Activated T-cell treated with anti-CD3 and anti-CD28 coated beads, Interleukin-2, amount 50 U/mL, for 72 hours (primary cell): ENCODE measurements at regions not wholly inside any gene's neighbourhood (a gene's known extent, or its start where the extent isn't known, plus 50 kb on each side); places are given as distances from the start of the nearest gene placed in this dataset.

ENCODE experiments used
- ATAC-seq, 2 donors: fragments of 150-1000 bp; cut with Tn5 transposase; replicated peaks in 1 of 2; 2 replicates each; pipeline ENCODE4 v1.10.0; 2021; ENCODE audit warnings: moderate library complexity in 2 of 2, mild to moderate bottlenecking in 1 of 2
- DNase-seq, 2 donors: peaks; one replicate each; pipeline ENCODE4 v3.0.0; 2021 to 2022; ENCODE audit warnings: mixed read lengths in 1 of 2
- H3K27ac Mint-ChIP-seq: one replicate; pipeline ENCODE4 v1.8.0; 2022; ENCODE audit warnings: mild to moderate bottlenecking, moderate library complexity, mixed read lengths
- H3K27me3 Mint-ChIP-seq: one replicate; pipeline ENCODE4 v1.8.0; 2022; ENCODE audit warnings: low read depth, mixed read lengths
- H3K36me3 Mint-ChIP-seq, 2 donors: one replicate each; pipeline ENCODE4 v1.8.0; 2022; ENCODE audit warnings: mixed read lengths in 2 of 2, mild to moderate bottlenecking in 1 of 2; ENCODE audit not compliant: insufficient read depth in 2 of 2
- H3K4me1 Mint-ChIP-seq: one replicate; pipeline ENCODE4 v1.8.0; 2022; ENCODE audit warnings: low read depth, mixed read lengths
- H3K4me3 Mint-ChIP-seq, 2 donors: one replicate each; pipeline ENCODE4 v1.8.0; 2022; ENCODE audit warnings: mild to moderate bottlenecking in 2 of 2, mixed read lengths in 2 of 2, moderate library complexity in 2 of 2
- H3K9me3 Mint-ChIP-seq, 2 donors: one replicate each; pipeline ENCODE4 v1.8.0; 2022; ENCODE audit warnings: mixed read lengths in 2 of 2

DNA sequence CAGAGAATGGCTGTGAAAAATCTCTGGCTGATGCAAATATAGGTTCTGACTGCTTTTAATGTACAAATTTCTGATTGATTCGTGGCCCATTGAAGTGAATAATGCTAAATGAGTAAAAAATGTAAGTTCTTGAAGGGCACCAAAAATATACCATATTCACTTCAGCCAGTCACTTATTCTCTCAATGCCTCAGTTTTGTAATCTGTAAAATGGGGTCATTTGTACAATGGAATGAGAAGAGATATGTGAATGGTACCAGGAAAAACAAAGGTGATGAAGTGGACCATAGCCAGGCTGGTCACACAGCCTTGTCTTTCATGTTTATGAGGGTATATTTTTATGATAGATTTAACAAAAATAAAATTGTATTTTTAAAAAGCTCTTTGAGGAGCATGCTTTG lies 441.2 kb upstream of the NR3C2 start:
- no peaks in the 10 kb centered on the region for H3K4me1 Mint-ChIP-seq

DNA sequence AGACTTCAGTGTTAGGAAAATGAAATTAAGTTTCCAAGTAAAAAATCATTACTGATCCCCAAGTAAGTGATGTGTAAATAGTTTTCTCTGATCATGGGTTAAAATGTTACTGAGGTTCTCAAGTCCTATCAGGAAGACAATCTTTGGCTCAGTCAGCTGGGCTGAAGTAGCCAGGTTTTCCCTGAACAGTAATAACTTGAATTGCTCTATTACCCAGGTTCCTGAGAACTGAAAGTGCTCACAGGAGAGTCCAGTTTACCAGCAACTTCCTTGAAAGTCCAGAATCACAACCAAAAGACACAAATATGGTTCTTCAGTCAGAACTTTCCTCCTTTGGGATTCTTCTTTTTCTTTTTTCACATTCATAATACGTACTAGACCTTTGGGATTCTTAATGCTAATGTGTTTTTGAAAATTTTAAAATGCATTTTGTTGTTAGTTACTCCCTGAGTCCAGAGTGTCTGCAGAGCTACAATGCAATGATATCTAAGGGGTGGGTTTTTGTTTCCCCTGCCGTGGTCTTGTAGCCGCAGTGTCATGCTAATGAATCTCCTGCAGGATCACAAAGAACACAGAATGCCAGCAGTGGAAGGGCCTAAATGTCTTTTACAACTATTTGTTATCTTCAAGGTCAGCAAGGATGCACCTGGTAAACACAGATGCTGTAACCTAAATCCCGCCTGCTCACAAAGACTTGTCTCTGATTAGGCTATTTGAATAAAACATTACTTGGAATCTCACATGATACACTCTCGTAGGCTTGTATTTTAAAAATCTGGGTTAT lies 439.8 kb upstream of the NR3C2 start:
- no peak for ATAC-seq
- Mint-ChIP-seq H3K27ac (no peak overlapping the region), H3K4me1 (no peaks in the 10 kb centered on the region)

More for the DNA sequence above, 441.2 kb upstream of the NR3C2 start:
- DNase-seq: no peak
- H3K27me3 Mint-ChIP-seq: peaks cover 10% of the 10 kb centered on the region
- H3K36me3 Mint-ChIP-seq: no peaks in the 10 kb centered on the region
- peaks cover 1 to 4% of the 10 kb centered on the region in 2 donors for H3K9me3 Mint-ChIP-seq
- no peak for ATAC-seq
- no peak overlapping the region for H3K4me3 Mint-ChIP-seq
- no peak overlapping the region for H3K27ac Mint-ChIP-seq

DNA sequence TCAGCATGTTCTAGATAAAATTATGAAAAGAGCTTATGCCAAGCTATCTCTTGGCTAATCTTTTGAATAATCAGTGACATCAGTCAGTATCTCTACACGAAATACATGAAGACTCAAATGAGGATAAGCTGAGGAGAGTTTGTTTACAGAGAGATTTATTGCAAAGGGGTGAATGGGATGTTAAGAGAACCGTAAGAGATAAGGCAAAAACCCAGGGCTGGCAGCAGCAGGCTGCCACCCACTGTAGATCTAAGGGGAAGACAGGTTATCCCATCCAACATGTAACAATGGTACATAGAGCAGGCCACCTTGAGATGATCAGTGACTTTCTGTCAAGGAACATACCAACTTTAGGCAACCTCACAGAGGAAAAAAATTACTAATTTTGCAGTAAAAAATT lies 432.1 kb upstream of the NR3C2 start:
- DNase-seq (no peak), ATAC-seq (no peak)
- Mint-ChIP-seq H3K36me3 (no peaks in the 10 kb centered on the region), H3K27me3 (no peaks in the 10 kb centered on the region), H3K27ac (no peak overlapping the region), H3K4me1 (no peaks in the 10 kb centered on the region), H3K9me3 (peaks cover 0 to 2% of the 10 kb centered on the region in 2 donors), H3K4me3 (no peak overlapping the region)

More for the DNA sequence above, 439.8 kb upstream of the NR3C2 start:
- Mint-ChIP-seq H3K36me3 (no peaks in the 10 kb centered on the region), H3K27me3 (peaks cover 10% of the 10 kb centered on the region), H3K9me3 (peaks cover 0 to 4% of the 10 kb centered on the region in 2 donors), H3K4me3 (no peak overlapping the region)
- DNase-seq: no peak

DNA sequence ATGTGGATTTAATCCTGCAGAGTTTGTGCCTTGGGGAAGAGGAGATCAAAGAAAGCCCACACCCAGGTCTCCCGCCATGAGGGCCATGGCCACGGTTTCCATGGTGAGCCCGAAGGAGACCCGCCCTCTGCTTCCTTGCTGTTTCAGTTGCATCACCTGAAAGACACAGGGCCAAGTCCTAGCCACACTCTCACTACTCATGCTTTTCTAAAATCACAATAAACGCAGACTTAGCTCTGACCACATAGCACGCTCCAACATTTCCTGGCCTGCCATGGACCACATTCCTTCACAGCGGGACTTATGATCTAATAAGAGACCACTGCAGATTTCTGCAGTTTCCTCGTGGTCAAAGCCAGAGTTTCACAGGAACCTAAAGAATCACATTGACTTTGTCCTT lies 426.0 kb upstream of the NR3C2 start:
- no peaks in the 10 kb centered on the region for H3K36me3 Mint-ChIP-seq
- H3K4me1 Mint-ChIP-seq: no peaks in the 10 kb centered on the region
- DNase-seq: no peak
- no peak overlapping the region for H3K27ac Mint-ChIP-seq
- no peak for ATAC-seq
- H3K27me3 Mint-ChIP-seq: no peaks in the 10 kb centered on the region
- peaks cover 0 to 2% of the 10 kb centered on the region in 2 donors for H3K9me3 Mint-ChIP-seq
- H3K4me3 Mint-ChIP-seq: no peak overlapping the region

DNA sequence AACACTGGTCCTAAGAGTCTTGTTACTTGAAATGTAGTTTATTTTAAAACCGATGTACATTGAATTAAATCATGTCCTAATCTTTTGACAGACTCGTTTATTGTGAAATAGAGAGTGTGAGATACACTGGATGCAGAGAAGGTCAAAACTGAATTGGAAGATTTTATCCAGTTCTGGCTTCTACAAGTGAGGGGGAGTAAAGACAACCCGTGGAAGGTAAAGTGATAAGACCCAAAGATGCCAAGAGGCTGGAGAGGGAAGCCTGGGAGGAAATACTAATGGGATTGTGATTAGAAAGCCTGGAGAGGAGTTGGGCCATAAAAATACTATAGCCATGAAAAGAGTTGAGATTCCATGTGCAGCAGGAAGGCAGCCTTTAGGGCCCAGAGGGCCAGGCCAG lies 424.5 kb upstream of the NR3C2 start:
- no peaks in the 10 kb centered on the region for H3K36me3 Mint-ChIP-seq
- no peaks in the 10 kb centered on the region for H3K4me1 Mint-ChIP-seq
- no peak overlapping the region for H3K4me3 Mint-ChIP-seq
- no peak overlapping the region for H3K27ac Mint-ChIP-seq
- H3K9me3 Mint-ChIP-seq: peaks cover 0 to 2% of the 10 kb centered on the region in 2 donors
- no peaks in the 10 kb centered on the region for H3K27me3 Mint-ChIP-seq
- no peak for ATAC-seq
- DNase-seq: no peak

DNA sequence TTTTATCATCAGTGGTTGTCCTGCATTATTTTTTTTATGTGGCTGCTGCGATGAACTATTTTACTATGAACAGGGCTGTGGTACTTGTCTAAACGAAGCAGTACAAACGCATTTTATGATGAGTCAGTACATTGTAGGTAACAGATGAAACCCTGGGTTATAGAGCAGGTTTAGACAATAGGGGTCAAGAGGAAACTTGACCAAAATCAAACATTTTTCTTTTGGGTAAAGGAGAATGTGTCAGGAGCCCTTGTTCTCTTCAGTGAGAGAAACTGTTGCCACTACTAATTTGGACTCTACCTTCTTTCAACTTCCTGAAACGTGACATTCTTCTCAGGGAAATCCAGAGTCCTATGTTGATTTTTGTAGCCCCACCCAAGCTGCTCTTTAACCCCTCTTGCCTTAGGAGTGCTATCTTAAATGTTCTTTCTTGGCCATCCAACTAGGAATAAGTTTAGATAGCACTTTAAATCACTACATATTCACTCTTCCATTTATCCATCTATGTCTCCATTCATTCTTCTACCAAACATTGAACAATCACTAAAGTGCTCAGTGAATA lies 415.8 kb upstream of the NR3C2 start:
- ATAC-seq (no peak), DNase-seq (no peak)
- H3K4me1 Mint-ChIP-seq: no peaks in the 10 kb centered on the region
- H3K9me3 Mint-ChIP-seq: peaks cover 4 to 9% of the 10 kb centered on the region in 2 donors
- no peak overlapping the region for H3K4me3 Mint-ChIP-seq
- H3K27ac Mint-ChIP-seq: no peak overlapping the region
- peaks cover 0 to 2% of the 10 kb centered on the region in 2 donors for H3K36me3 Mint-ChIP-seq
- no peaks in the 10 kb centered on the region for H3K27me3 Mint-ChIP-seq

DNA sequence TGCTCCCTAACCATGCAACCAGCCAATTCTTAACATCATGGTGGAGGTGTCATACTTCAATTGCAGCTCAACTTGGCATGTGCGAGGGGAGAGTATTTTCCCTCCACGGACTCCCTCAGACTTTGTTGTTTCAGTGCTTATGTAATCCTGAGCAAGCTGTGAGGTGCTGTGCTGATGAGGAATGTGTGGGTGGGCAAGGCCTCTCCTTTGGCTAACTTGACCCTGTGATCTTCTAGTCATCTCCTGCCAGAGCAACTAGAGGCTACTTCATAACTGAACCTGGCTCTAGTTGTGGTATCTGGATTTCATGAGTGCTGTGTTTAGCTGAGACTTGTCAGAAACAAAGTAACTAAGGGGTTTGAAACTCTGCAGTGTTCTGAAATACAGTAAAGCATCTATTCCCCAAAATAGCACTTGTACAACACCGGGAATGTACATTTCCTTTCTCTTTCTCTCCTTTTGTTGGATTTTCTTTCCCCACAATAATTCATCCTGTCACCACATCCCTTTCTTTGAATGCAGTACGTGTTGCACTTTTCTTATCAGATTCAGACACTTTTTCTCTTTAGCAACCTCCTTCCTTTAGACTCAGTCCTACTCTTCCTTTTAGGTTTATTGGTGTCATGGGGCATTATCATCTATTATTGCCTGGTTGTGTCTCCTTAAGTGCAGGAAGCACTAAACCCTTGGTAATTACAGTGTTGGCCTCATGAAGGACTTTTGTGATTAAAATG lies 415.2 kb upstream of the NR3C2 start:
- ATAC-seq (no peak), DNase-seq (no peak)
- H3K36me3 Mint-ChIP-seq: peaks cover 0 to 2% of the 10 kb centered on the region in 2 donors
- H3K27ac Mint-ChIP-seq: no peak overlapping the region
- H3K9me3 Mint-ChIP-seq: peaks cover 4 to 9% of the 10 kb centered on the region in 2 donors
- H3K27me3 Mint-ChIP-seq: no peaks in the 10 kb centered on the region
- H3K4me1 Mint-ChIP-seq: no peaks in the 10 kb centered on the region
- H3K4me3 Mint-ChIP-seq: no peak overlapping the region

DNA sequence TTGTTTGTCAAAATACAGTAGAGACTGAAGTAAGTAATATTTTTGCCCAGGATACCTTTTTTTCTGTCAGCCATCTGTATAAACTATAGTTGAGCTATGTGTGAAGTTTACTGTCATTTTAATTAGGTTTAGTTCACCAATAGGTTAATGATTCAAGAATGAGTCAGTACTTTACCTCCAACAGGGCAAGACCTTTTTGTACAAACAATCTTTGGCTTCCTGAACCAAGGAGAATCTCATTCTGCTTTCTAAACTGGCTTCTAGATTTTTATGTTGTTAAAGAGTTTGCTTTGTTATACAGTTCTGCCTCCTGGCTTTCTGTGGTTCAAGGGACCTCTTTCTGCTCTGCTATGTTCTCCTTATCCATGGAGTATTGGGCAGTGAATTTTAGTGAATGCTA lies 412.0 kb upstream of the NR3C2 start:
- no peak for ATAC-seq
- H3K4me3 Mint-ChIP-seq: no peak overlapping the region
- no peaks in the 10 kb centered on the region for H3K36me3 Mint-ChIP-seq
- no peaks in the 10 kb centered on the region for H3K27me3 Mint-ChIP-seq
- DNase-seq: no peak
- no peak overlapping the region for H3K27ac Mint-ChIP-seq
- H3K9me3 Mint-ChIP-seq: peaks cover 2 to 4% of the 10 kb centered on the region in 2 donors
- H3K4me1 Mint-ChIP-seq: no peaks in the 10 kb centered on the region

DNA sequence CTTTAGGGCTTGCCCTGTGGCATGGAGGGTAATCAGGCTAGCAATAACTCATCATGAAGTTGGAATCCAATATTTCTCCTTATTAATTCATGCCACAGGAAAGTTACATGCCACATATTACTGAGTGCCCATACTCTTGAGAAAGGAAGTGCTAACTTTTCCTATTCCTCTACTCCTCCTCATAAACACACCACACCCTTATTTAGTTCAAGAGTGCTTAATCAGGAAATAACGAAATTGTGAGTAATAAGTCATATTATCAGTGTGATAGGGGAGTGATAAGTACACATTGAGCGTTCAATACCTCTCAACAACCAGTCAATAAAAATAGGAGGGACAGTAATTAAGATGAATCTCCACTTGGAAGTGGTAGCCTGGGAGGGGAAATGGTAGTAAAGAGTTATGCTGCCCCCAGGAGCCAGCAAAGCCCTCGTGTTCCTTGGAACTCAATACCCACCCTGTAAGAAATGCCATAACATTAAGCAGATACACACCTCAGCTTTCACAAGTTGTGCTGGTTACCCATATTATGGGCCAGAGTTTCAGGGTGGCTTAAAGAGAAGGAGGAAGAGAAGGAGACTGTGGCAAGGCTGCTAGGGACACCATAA lies 410.0 kb upstream of the NR3C2 start:
- ATAC-seq: no peak
- no peak overlapping the region for H3K4me3 Mint-ChIP-seq
- no peaks in the 10 kb centered on the region for H3K27me3 Mint-ChIP-seq
- no peaks in the 10 kb centered on the region for H3K36me3 Mint-ChIP-seq
- H3K4me1 Mint-ChIP-seq: no peaks in the 10 kb centered on the region
- no peak overlapping the region for H3K27ac Mint-ChIP-seq
- peaks cover 0 to 2% of the 10 kb centered on the region in 2 donors for H3K9me3 Mint-ChIP-seq
- DNase-seq: no peak

DNA sequence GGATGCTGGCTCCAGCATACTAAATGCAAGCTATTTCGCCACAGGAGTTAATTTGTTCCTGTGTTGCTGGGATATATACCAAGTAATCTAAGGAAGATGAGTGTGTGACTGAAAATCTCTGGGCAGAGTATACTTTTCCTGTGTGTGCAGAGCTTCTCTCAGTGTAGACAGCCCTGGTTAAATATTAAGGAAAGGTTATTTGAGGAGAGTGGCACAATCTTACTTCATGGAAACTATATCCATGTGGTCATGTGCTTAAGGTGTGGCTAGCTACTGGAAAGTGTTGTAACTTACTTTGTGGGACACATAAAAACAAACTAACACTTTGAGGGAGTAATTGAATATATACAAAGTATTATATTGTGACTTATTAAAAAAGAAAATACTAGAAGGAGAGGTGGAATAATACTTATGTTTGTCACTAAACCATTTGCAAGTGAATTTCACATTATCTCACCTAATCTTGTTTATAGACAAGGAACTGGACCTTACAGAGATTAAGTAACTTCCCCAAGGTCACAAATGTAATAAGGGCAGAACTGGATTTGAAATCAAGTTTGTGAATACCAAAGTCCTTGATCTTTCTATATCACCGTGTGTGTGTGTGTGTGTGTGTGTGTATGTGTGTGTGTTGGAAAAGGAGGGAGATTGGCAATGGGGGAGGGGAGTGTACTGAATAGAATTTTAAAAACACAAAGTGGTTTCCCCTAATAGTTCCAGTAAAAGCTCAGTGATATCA lies 408.2 kb upstream of the NR3C2 start:
- no peaks in the 10 kb centered on the region for H3K36me3 Mint-ChIP-seq
- H3K4me3 Mint-ChIP-seq: no peak overlapping the region
- H3K9me3 Mint-ChIP-seq: no peaks in the 10 kb centered on the region

DNA sequence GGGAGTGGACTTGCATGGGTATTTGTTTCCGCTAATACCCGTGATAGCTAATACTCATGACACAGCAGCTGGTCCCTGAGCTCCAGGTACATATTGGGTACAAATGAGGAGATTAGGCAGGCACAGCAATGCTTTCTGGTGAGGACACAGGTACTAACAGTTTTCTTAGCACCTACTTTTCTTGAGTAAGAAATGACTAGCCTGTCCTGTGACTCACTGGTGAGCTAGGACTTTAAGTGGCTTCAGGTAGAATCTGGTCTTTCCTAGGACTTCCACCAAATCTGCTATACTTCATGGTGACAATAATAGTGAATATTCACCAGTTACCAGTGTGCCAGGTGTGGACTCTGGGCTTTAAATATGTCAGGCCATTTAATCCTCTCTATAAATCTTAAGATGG lies 407.4 kb upstream of the NR3C2 start:
- H3K4me3 Mint-ChIP-seq: no peak overlapping the region
- no peaks in the 10 kb centered on the region for H3K9me3 Mint-ChIP-seq
- no peaks in the 10 kb centered on the region for H3K27me3 Mint-ChIP-seq
- no peak overlapping the region for H3K27ac Mint-ChIP-seq
- no peak for DNase-seq
- no peaks in the 10 kb centered on the region for H3K4me1 Mint-ChIP-seq
- ATAC-seq: no peak
- no peaks in the 10 kb centered on the region for H3K36me3 Mint-ChIP-seq

More for the DNA sequence above, 408.2 kb upstream of the NR3C2 start:
- DNase-seq (no peak), ATAC-seq (no peak)
- H3K4me1 Mint-ChIP-seq: no peaks in the 10 kb centered on the region
- H3K27me3 Mint-ChIP-seq: no peaks in the 10 kb centered on the region
- no peak overlapping the region for H3K27ac Mint-ChIP-seq

DNA sequence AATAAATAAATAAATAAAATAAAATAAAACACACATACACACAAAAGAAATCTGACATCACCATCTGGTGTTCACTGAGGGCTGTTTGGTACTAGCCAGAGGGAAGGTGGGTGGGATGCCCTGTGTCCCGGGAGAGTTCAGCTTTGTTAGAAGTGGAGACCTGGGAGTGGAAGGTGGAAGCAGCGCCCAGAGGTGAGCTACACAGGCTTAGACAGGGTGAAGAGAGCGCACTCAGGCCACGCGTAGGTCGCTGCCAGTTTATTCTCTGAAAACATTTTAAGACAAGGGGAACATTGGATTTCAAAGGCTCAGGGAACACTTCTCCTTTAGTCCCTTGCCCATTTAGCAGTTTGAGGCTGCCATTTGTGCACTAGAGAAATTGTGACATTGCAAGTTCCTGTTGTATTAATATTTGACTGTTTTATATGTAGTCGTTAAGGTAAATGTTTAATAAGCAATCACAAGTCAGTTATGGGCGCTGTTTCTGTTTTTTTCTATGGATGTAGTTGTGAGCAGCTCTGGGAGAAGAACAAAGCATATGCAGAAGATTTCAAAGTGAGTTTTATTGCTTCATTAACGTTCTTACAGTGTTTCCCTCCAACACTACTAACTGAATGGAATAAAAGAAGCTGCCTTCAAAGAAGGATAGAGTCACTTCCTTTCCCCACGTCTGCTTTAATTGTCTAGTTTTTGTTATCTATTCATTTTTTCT lies 405.5 kb upstream of the NR3C2 start:
- H3K4me3 Mint-ChIP-seq: no peak overlapping the region
- DNase-seq: no peak
- no peaks in the 10 kb centered on the region for H3K9me3 Mint-ChIP-seq
- ATAC-seq: no peak
- H3K27me3 Mint-ChIP-seq: no peaks in the 10 kb centered on the region
- no peaks in the 10 kb centered on the region for H3K4me1 Mint-ChIP-seq
- H3K27ac Mint-ChIP-seq: no peak overlapping the region
- H3K36me3 Mint-ChIP-seq: no peaks in the 10 kb centered on the region
